ENCODE measurements at regions not wholly inside any gene's neighbourhood (a gene's known extent, or its start where the extent isn't known, plus 50 kb on each side); places are given as distances from the start of the nearest gene placed in this dataset.

DNA sequence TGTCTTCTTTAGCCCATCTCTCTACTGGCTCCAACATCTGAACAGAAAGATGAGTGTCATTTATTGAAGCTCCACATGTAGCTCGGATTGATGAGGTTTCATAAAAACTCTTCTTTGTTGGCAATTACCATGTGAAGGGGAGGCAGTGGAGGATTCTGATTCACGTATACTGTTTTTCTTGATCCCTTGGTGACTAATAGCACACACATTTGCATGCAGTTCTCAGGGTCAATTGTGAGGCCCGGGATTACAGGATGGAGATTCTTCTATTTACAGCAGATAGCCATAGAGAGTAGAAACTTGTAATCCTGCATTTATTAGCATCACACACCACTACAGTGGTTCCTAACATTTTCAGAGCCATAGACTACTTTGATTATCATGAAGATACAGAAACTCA is 133.2 kb upstream of the MARCHF11 start:
- TF ChIP-seq, protein P1, sequence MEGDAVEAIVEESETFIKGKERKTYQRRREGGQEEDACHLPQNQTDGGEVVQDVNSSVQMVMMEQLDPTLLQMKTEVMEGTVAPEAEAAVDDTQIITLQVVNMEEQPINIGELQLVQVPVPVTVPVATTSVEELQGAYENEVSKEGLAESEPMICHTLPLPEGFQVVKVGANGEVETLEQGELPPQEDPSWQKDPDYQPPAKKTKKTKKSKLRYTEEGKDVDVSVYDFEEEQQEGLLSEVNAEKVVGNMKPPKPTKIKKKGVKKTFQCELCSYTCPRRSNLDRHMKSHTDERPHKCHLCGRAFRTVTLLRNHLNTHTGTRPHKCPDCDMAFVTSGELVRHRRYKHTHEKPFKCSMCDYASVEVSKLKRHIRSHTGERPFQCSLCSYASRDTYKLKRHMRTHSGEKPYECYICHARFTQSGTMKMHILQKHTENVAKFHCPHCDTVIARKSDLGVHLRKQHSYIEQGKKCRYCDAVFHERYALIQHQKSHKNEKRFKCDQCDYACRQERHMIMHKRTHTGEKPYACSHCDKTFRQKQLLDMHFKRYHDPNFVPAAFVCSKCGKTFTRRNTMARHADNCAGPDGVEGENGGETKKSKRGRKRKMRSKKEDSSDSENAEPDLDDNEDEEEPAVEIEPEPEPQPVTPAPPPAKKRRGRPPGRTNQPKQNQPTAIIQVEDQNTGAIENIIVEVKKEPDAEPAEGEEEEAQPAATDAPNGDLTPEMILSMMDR (conservative IDR thresholded peaks at IDR 0.05; ENCODE audit: low read depth), result no peak
- H3K27ac ChIP-seq, result no peak overlapping the region
- no peak for DNase-seq (ENCODE audit: low spot score)
- POLR2A ChIA-PET (ENCODE audit: low non-redundant PET), result no interaction called here
- CTCF ChIA-PET, result interaction anchor here (0.6 kb wide), 1 partner anchor 21 kb away, joined by 5 read pairs; no protein-coding TSS in a partner anchor

DNA sequence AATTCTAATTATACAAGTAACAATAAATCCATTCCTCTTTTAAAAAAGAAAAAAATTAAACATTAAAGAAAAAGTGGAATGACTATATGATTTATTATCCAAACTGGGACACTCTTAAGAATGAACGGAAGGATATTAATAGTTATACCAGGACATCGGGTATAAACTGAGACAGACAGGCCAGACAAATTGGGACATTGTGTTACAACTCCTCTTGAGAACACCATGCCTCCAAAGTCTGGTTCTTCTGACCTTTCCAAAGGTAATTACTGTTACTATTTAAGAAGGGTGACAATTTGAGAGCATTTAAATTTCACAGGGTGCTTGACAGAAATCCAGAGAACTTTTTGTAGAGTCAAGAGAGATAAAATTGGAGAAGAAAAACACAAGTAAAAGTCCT is 132.1 kb upstream of the MARCHF11 start:
- ChIA-PET CTCF (no interaction called here), POLR2A (ENCODE audit: low non-redundant PET) (no interaction called here)
- DNase-seq (ENCODE audit: low spot score), result no peak
- TF ChIP-seq, protein P1 (conservative IDR thresholded peaks at IDR 0.05; ENCODE audit: low read depth), result no peak
- H3K27ac ChIP-seq, result no peak overlapping the region

DNA sequence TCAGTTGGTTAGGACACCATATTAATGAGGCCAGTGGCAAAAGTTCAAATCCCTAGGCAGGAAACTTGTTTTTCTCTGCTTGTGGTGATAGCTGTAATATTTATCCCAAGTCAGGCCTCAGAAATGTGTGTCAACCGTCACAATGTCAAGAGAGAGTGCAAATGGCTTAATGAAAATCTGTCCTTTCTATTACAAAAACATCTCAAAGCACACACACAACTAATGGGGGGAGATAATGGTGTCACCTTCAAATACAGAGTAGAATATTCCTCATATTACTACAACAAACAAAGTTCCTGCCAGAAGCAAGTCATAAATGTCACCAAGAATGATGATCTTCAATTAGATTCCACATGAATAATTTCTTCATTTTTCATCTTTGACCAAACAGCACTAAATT is 127.2 kb upstream of the MARCHF11 start:
- CTCF ChIA-PET, result no interaction called here
- H3K27ac ChIP-seq, result no peak overlapping the region
- no peak for DNase-seq (ENCODE audit: low spot score)
- TF ChIP-seq, protein P1 (conservative IDR thresholded peaks at IDR 0.05; ENCODE audit: low read depth), result no peak
- POLR2A ChIA-PET (ENCODE audit: low non-redundant PET), result no interaction called here

DNA sequence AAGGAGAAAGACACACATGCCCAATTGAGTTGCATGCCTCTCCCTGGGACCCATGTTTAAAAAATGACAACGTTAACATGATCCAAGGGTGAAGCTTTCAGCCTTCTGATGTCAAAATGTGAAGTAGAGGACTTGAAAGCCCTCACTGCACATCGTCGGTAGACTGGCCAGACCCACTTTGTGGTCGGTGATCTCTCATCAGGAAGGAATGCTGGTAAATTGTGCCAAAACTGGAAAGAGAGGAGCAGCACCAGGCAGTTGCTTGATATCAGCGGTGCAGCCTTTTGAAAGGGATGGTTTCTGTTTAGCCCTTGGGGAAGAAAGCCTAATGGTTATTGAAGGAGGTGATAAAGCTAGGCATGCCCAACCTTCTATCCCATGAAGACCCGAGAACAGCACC is 125.3 kb upstream of the MARCHF11 start:
- TF ChIP-seq, protein P1 (conservative IDR thresholded peaks at IDR 0.05; ENCODE audit: low read depth), result no peak
- ChIA-PET CTCF (interaction anchor here (0.8 kb wide), 2 partner anchors 59 to 149 kb away, joined by 3 read pairs; no protein-coding TSS in a partner anchor), POLR2A (ENCODE audit: low non-redundant PET) (no interaction called here)
- H3K27ac ChIP-seq, result no peak overlapping the region
- no peak for DNase-seq (ENCODE audit: low spot score)

DNA sequence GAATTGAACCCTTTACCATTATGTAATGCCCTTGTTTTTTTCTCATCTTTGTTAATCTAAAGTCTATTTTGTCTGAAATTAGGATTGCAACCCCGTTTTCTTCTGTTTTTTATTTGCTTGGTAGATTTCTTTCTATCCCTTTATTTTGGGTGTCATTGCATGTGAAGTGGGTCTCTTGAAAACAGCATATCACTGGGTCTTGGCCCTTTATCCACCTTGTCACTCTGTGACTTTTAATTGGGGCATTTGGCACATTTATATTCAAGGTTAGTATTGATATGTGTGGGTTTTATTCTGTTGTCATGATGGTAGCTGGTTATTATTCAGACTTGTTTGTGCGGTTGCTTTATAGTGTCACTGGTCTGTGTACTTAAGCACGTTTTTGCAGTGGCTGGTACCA is 117.4 kb upstream of the MARCHF11 start:
- TF ChIP-seq, protein P1 (conservative IDR thresholded peaks at IDR 0.05; ENCODE audit: low read depth), result no peak
- ChIA-PET POLR2A (ENCODE audit: low non-redundant PET) (no interaction called here), CTCF (no interaction called here)
- DNase-seq (ENCODE audit: low spot score), result no peak
- no peak overlapping the region for H3K27ac ChIP-seq

DNA sequence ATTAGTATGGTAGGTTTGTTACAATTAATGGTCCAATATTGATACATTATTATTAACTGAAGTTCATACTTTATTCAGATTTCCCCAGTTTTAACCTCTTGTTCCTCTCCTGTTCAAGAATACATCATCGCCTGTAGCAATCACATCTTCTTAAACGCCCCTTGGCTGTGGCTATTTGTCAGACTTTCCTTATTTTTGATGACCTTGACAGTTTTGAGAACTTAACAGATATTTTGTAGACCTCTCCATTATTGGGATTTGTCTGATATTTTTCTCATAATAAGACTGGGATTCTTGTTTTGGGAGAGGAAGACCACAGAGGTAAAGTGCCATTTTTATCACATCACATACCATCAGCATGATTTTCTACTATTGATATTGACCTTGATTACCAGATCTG is 112.3 kb upstream of the MARCHF11 start:
- POLR2A ChIA-PET (ENCODE audit: low non-redundant PET), result no interaction called here
- no peak for DNase-seq (ENCODE audit: low spot score)
- CTCF ChIA-PET, result no interaction called here
- TF ChIP-seq, protein P1 (conservative IDR thresholded peaks at IDR 0.05; ENCODE audit: low read depth), result no peak
- no peak overlapping the region for H3K27ac ChIP-seq

DNA sequence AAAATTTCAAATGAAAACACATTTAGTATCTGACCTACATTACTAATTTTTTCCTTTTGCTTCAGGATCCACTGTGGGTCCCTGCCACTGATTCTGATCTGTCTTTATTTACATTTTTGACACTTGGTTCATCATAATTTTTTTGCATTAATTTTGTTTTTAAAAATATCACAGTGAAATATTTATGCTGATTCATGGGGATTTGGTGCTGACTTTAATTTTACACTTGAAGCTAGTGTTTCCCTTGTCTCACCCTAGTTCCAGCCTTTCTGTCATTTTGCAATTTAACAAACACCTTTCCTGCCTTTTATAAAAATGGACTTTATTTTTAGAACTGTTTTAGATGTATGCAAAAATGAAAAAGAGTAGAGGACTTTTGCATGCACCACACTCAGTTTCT is 111.9 kb upstream of the MARCHF11 start:
- no peak for DNase-seq (ENCODE audit: low spot score)
- CTCF ChIA-PET, result no interaction called here
- TF ChIP-seq, protein P1 (conservative IDR thresholded peaks at IDR 0.05; ENCODE audit: low read depth), result no peak
- POLR2A ChIA-PET (ENCODE audit: low non-redundant PET), result no interaction called here
- H3K27ac ChIP-seq, result no peak overlapping the region

Data from RWPE1 (cell line).